Brain pericyte (primary cell): ENCODE measurements at regions not wholly inside any gene's neighbourhood (a gene's known extent, or its start where the extent isn't known, plus 50 kb on each side); places are given as distances from the start of the nearest gene placed in this dataset.

Experiments used
- DNase-seq: peaks from one replicate; pipeline ENCODE4 v3.0.0-alpha.2; 2012; ENCODE audit warnings: low read depth, low spot score

DNA sequence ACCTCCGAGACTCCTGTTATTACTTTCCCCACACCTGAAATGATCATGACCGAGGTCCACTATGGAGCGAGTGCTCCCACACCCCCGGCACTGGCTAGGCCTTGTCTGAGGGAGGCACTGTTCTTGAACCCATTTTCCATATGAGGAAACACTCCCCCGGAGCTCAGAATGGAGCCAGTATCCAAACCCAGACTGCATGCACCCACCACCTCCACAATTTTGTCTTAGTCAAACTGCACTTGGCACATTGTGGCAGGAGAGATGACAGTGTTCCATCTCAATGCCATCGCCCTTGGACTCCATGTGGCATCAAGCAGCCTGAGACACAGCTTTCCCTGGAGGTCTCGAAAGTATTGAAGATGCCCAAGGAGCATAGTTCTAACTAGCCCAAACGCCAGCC is 154.1 kb downstream of the NUP210 start:
- no peak for DNase-seq

DNA sequence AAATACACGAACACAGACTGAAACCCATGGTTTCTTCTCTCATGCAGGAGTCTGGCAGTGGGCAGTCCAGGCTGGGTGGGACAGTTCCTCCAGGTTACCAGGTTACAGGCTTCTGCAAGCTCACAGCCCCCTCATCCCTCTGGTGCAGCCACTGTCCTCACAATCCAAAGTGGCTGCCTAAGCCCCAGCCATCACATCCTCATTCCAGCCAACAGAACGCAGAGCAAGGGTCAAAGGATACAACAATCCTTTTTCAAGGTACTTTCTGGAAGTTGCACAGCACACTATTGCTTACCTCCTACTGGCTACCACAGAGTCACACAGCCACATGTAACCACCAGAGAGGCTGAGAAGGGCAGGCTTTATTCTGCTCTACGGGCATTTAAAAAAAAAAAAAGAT is 154.6 kb downstream of the NUP210 start:
- DNase-seq = no peak

DNA sequence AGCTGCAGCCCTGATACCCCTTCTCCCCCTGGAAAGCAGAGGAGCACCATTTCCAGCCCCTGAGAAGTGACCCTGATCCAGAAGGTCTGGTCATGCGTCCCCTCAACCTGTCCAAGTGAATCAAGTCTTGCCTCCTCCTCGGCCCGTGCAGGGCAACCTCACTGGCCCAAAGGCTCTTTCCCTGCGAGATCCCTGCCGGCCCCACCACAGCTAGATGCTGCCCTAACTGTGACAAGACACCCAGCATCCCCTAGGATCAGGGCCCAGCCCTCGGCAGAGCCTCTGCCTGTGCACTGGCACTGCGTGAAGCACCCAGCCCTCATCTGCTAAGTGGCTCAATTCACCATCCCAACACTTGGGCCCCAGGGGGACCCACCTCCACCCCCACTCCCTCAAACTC is 155.1 kb downstream of the NUP210 start:
- DNase-seq = no peak

DNA sequence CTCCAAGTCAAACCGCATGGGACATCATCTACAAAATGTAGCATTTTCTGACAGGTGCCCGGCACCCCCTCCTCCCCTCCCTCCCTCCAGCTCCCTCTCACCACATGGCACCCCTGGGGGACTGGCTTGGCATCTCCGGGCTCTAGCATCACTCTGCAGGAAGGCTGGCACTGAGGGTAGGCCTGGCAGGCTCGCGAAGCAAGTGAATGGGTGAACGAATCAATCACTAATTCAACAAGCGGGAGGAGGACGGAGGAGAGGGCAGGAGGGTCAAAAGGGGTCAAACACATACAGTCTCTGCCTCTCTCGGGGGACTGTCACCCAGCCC is 155.7 kb downstream of the NUP210 start:
- no peak for DNase-seq

DNA sequence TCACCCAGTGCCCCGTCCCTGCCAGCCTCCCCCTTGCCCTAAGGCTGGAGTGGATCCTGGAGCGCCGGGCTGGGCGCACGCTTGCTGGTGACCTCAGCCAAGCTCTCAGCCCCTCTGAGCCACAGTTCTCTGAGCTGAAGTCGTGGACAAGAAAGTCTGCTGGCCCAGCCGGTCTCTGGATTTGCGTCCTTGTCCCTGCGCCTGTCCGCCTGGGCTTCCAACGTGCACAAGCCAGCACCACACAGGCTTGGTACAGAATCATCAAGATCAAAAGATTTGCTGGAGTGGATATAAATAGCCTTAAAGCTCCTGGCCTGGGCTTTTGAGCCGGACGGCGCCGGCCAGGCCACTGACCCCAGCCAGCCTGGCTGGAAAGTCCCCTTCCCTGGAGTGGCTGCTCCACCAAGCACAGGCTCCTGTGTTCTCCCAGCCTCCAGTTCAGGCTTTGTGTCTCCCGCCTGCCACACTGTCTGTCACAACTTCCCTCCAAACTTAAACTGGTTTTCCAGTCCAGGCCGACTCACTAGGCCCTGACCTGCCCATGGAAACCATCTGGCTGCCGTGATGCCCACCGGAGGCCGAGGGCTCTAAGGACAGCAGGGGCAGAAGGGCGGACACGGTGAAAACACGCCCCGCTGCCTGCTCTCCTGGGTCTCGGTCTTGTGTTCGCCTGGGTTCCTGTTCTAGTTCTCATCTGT is 156.2 kb downstream of the NUP210 start:
- DNase-seq = no peak

DNA sequence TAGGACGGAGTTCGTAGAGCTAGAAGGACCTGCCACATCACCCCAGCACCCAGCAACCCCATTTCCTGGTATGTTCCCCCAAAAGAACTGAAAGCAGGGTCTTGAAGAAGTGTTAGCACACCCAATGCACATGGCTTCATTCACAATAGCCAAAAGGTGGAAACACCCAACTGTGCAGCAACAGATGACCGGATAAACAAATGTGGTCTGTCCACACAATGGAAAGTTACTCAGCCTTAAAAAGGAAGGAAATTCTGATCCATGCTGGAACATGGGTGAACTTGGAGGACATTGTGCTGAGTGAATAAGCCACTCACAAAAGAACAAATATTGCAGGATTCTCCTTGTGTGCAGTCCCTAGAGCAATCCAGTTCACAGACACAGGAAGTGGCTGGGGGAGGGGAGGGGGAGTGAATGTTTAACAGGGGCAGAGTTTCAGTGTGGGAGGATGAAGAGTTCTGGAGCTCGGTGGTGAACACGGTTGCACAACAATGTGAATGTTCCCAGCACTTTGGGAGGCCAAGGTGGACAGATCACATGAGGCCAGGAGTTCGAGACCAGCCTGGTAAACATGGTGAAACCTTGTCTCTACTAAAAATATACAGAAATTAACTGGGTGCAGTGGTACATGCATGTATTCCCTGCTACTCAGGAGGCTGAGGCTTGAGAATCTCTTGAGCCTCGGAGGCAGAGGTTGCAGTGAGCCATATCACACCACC is 157.5 kb downstream of the NUP210 start:
- no peak for DNase-seq

DNA sequence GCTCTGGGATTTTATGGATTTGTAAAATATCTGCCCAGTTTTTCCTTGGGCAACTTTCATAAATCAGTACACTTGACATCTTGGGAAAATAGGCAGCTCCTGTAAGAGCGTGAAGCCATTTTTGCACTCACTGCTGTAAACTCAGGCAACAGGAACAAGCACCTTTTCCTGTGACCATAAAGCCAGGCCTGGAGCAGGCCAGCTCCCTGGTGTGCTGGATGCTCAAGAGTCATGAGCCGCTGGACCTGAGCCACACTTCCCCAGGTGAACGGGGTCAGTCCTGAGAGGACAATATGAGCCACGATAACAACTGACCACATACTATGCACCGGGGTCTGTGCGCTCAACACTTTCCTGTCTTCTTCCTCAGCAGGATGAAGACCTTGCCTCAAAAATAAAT is 158.2 kb downstream of the NUP210 start:
- DNase-seq = no peak

DNA sequence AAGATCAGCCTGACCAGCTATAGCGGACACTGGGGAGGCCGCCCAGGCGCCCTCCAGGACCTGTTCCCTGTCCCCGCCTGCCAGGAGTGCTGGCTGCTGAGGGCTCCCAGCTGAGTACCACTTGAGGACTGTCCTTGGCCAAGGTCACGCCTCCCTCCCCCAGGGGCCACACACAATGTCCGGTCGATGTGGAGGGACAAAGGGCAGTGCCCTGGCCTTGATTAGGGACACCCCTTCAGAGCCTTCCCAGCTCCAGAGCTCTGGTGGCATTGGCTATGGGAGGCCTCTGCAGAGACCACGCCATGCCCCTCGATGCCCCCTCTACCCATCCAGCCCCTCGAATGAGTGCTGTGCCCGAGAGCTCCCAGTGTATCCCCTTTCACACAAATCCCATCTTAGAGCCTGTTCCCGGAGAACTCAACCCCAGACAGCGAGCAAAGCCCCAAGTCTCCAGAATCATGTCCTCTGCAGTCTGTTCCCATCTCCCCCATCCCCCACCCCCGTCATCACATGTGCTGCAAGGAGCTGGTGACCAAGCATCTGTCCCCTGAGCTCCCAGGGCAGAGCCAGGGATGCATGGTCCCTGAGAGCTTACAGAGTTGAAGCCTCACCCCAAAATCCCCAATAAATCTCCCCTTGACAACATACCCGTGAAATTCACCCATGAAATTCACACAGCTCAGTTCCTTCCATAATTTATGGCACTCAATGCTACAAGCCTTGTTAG is 158.9 kb downstream of the NUP210 start:
- no peak for DNase-seq

DNA sequence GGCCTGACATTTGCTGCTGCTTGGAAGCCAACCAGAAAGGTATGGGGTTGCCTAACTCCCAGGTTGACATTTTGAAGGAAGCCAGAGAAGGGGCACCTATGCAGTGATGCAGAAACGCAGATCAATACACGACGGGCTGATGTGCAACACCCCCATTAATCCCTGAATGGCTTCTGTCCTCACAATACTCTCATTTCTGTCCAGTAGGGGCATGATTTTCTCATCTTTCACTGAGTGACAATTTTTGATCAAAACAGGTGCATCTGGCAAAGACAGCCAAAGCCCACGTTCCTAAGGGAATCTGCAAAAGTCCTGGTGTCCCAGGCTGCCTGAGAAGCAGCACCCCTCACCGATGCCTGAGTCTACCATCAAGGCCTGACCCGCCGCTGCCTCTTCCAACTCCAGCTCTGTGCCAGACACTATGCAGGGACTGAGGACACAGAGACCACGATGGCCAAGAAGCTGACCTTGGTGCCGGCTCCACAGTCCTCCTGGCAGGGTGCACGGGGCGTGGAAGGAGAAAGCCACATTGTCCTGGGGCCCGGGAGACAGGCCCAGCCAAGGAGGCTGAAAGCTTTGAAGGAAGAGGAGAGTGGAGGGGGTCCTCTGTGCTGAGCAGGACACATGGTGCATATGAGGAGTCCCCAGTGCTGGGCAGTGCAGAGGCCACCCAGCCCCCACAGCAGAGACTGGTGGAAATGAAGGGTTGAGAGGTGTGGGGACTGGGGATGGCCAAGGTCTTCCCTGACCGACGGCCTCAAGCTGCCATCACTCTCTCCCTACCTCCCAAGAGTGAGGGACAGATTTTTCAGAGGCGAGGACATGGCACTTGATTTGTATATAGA is 159.6 kb downstream of the NUP210 start:
- DNase-seq = no peak

DNA sequence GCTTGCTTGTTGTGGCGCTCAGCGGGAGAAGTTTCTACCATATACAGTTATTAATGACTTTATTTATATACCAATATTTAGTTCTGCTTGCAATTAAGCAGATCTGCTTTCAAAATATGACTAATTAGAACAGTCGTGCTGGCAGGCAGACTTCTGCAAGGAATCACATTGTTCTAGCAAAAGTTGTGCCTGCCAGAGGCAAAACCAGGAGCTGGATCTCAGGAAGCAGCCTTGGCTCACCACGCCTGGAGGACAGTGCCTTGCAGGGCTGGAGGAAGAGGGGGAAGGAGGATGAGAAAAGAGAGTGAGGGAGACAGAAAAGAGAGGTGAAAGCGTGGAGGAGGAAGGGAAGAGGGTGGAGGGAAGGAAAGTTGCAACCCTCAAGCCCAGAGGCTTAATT is 160.3 kb downstream of the NUP210 start:
- no peak for DNase-seq

DNA sequence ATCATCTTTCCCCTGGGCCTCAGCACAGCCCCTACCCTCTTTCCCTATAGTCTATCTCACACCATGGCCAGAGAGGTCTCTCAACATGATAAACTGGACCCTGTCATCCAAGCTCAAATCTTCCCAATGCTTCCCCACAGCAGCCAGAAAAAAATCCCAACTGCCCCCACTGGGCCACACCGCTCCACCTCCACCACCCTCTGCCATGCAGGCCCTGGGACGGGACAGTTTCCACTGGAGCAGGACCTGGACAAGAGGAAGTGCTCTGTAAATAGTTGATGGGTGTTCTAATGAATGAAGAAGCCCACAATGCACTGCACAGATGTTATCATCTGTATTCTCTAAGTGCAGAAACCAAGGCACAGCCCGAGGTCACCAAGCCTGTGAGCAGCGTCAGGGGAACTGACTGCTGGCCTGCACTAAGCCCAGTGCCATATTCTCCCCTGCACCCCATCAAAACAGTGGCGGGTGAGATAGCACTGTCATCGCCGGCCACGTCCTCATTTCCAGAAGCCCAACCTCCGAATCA is 161.1 kb downstream of the NUP210 start:
- DNase-seq = no peak

DNA sequence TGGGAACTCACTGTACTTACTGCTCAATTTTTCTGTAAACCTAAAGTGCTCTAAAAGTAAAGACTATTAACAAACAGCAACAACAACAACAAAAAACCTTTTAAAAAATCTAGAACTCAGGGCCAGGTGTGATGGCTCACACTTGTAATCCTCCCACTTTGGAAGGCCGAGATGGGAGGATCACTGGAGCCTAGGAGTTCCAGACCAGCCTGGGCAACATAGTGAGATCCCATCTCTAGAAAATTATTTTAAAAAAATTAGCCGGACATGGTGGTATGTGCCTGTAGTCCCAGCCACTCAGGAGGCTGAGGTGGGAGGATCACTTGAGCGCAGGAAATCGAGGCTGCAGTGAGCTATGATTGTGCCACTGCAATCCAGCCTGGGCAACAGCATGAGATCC is 161.8 kb downstream of the NUP210 start:
- DNase-seq = no peak

DNA sequence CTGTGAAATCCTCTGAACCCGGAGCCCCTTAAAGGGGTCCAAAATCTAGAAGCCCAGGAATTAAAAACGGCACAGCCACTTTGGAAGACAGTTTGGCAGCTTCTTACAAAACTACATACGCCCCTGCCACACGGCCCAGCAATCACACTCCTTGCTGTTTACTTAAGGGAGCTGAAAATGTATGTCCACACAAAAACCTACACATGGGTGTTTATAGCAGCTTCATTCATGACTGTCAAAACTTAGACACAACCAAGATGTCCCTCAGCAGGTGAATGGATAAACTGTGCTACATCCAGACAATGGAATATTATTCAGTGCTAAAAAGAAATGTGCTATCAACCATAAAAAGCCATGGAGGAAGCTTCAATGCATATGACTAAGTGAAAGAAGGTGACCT is 162.5 kb downstream of the NUP210 start:
- no peak for DNase-seq

DNA sequence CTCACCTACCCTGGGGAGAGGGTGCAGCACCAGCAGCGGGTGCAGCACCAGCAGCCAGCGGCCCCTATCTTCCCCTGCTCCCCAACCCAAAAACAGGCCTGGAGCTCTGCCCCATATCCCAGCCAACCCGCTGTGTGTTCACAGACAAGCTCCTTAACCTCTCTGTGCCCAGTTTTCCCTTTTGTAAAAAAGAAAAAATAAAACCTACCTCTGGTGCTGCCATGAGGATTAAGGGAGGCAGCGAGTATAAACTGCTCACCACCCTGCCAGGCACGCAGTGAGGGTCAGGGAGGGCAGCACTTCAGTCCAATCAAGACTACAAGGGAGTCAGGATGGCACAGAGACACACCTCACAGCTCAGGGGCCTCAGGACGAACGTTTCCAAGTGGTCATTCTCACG is 163.3 kb downstream of the NUP210 start:
- DNase-seq = no peak

DNA sequence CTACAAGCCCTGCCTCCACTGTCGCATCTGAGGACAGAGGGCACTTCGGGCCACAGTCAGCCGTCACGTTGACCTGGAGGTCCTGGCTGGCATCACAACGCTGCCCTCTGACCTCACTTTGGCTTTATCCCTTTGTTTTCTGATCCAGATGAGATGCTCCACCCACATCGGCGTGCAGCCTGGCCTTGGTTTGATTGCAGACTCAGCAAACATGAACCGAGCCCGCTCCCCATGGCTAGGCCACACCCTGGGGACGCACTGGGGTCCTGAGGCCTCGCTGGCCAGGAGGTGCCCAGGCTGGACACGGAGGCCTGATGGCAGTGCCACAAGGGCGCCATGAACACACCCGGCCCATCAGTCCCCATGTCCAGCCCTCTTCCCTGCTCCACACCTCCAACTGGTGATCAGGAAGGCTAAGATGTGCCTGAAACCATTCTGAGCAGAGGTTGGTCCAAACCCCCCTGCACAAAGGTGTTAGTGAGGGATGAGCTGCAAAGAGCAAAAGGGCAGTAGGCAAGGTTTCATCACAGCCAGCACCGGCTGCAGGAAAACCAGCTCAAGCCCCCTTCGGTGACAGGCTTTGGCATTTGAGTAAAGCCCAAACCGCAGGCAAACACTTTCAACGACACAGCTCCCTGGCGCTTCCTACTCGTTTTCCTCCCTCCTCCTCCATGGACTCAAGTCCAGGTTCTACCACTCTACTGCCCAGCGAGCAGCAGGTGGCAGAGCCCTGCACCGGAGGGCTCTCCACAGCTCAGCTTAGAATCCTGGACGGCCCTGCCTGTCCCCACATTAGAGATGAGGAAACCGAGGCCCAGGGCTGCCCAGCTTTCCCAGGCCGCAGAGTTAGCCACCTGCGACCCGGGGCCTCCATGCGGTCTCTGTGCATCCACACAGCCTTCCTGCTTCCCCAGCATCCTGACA is 165.8 kb downstream of the NUP210 start:
- no peak for DNase-seq

DNA sequence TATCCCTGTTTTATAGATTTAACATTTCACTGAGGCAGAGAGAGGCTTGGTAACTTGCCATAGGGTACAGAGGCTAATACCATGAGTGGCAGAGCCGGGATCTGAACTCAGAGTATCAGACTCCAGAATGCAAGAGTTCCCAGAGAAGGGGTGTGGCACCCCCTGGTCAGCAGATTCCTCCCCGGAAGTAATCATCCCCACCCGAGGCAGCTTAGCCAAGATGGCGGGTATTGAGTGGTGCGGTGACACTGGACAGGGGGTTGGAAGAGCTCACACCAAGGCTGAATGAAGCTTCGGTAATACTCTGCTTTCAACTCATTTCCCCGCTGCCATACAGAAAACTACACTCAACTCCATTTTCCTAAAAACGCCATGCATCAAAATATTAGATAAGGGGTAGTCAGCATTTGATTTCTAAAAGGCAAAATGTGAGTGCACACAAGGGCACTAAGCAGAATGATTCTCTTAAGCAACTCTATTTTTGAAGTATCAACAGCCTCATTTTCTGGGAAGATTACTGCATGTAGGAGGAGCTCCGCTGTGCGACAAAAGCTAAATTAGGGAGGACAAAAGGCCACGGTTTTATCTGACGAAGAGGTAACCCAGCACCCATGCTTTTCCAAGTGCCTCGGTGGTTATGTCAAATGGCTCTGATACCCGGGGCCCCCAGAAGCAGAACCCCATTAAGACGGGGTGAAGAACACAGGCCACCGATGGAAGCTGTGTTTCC is 166.7 kb downstream of the NUP210 start:
- no peak for DNase-seq

DNA sequence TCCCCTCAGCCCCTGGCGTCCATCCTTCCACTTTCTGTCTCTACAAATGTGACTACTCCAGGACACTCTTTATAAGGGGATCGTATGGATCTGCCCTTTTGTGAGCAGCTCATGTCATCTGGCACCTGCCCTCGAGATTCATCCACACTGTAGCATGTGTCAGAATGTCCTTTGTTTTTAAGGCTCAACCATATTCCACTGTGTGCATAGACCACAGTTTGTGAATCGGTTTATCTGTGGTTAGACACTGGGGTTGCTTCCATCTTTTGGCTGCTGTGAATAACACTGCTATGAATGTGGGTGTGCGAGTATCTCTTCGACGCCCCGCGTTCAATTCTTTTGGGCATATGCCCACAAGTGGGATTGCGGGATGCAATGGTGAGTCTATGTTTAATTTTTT is 167.9 kb downstream of the NUP210 start:
- DNase-seq = no peak

DNA sequence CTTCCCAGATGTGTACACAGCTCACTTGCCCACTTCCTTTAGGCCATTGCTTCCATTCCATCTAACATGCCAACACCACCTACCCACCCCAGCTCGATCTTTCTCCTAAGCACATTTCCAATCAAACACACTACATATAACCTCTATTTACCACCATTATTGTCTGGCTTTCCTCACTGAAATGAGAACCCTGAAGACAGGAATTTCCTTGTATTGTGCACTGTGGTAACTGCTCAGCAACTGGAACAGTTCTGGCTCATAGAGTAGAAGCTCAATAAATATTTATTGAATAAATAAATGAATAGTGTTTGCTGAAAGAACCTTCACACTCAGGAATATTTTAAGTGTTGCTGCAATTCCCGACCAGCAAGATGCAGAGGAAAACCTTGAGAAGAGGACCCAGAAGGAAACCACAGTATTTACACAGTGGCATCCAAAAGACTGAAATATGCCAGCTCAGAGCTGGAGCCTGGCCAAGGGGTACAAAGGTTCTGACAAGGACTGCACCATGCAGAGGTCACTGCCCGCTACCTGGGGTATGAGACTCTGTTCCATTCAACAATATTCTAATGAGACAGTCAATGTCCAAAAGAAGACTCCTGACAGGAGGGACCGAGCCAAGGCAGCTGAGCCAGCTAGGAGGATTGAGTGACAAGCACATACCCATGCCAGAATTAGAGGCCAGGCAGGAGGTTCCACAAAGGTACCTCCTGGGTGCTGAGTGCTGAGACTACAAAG is 168.8 kb downstream of the NUP210 start:
- DNase-seq = no peak

DNA sequence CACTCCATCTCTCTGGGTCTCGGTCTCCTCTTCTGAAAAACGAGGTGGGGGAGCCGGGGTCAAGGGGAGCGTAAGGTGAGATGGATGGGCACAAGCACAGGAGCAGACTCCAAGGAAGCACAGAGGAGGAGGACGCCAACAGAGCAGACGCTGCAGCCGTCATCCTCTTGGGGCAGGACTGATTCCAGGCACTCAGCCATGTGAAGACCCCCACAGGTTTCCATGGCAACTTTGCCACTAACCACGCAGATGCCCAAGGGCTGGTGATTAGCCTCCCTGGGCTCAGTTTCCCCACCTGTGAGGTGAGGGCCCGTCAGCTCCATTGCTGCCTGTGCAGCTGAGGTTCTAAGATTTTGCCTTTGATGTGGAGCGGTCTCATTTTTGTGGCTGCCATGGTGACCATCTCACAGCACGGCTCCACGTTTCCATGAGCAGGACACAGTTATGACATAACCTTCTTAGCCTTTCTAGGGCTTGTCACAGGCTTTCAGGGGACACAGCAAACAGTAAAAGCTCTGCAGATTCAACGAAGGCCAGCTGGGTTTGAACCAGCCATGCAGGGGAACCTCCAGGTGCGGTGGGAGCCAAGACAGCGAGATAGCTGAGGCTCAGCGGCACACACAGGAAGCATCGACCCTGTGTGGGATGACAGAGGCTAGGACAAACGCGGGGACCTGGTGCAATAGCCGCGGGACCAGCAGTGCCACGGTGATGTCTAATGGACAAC is 170.3 kb downstream of the NUP210 start:
- no peak for DNase-seq
